ENCODE measurements at regions not wholly inside any gene's neighbourhood (a gene's known extent, or its start where the extent isn't known, plus 50 kb on each side); places are given as distances from the start of the nearest gene placed in this dataset.
"Not testable (repeated sequence)": the region's sequence is repeated elsewhere in the genome, so short reads cannot be mapped to it uniquely, and the experiment has no call there.

DNA sequence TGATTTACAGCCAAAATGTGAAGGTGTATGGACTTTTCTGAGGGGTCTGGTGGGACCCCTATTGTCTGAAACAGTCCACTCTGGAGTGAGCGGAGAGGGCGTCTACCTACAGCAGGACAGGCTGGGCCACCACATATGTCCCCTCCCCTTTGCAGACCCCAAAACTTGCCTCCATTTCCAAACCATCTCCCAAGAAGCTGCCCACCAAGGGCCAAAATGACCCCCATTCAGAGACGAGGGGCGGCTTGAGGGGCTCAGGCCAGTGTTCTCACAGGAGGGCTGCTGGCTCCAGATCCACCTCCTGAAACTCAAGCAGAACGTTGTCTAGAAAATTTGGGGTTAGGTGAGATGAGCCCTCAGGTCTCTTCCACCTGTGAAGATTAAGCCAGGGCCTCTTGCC, 161.1 kb upstream of the SALL3 start:
- H3K4me3 ChIP-seq, result no peak overlapping the region
- H3K27me3 ChIP-seq (ENCODE audit: low read depth), result no peaks in the 10 kb centered on the region
- H3K4me1 ChIP-seq, result peaks cover 29% of the 10 kb centered on the region
- in situ Hi-C loops (cut with MboI; ENCODE audit: low sequenced_read_pairs), result no loop called here
- no peak for DNase-seq (ENCODE audit: low spot score in 2 of 2)
- no peaks in the 10 kb centered on the region for H3K36me3 ChIP-seq (replicated peaks)
- no peaks in the 10 kb centered on the region for H3K9me3 ChIP-seq

DNA sequence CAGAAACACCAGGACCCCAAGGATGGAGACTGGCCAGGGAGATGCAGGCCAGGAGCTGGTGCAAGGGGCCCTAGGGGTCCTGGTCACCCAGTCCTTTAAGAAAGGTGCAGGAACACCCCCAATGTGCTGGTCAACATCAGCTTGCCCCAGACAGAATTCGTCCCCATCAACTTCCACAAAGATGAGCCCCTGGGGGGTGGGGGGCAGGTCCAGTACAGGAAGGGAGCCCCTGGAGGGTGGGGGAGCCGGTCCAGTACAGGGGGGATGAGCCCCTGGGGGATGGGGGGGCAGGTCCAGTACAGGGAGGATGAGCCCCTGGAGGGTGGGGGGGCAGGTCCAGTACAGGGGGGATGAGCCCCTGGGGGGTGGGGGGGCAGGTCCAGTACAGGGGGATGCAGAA, 160.7 kb upstream of the SALL3 start:
- Histone ChIP-seq H3K4me3 (no peak overlapping the region), H3K4me1 (peaks cover 26% of the 10 kb centered on the region), H3K27me3 (ENCODE audit: low read depth) (no peaks in the 10 kb centered on the region), H3K36me3 (replicated peaks) (no peaks in the 10 kb centered on the region), H3K9me3 (no peaks in the 10 kb centered on the region)
- no peak for DNase-seq (ENCODE audit: low spot score in 2 of 2)
- in situ Hi-C loops (cut with MboI; ENCODE audit: low sequenced_read_pairs), result no loop called here

DNA sequence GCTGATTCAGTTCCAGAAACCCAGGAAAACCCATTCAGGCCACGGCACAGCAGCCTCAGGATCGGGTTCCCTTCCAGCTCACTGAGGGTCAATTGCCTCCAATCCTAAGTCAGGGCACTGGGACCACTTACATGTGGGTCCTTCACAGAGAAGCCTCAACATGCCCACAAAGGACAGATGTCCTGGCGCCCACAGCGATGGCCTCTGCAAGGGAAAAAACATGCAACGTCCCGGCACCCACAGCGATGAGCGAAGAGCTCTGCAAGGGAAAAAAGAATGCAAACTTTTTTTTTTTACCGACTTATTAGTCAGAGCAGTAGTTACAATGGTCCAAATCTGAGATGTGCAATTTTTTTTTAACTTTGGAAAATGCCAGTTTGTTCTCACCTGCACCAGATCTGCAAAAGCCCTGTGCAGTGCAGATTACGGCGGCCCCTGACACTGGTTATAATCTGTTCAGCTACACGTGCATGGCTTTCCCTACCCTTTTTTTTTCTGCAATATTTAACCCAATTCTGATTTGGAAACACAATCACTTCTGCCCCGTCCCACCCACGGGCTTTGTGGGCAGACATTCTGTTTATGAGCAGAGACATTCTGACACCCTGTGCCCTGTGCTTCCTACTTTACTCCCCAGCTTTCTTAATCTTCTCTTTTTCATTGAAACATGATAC, 159.3 kb upstream of the SALL3 start:
- no peaks in the 10 kb centered on the region for H3K27me3 ChIP-seq (ENCODE audit: low read depth)
- in situ Hi-C loops (cut with MboI; ENCODE audit: low sequenced_read_pairs), result no loop called here
- no peaks in the 10 kb centered on the region for H3K9me3 ChIP-seq
- no peak overlapping the region for H3K4me3 ChIP-seq
- no peaks in the 10 kb centered on the region for H3K36me3 ChIP-seq (replicated peaks)
- H3K4me1 ChIP-seq, result peaks cover 14% of the 10 kb centered on the region
- peak in 1 of 2 experiments; percentile 37 for DNase-seq (ENCODE audit: low spot score in 2 of 2)

DNA sequence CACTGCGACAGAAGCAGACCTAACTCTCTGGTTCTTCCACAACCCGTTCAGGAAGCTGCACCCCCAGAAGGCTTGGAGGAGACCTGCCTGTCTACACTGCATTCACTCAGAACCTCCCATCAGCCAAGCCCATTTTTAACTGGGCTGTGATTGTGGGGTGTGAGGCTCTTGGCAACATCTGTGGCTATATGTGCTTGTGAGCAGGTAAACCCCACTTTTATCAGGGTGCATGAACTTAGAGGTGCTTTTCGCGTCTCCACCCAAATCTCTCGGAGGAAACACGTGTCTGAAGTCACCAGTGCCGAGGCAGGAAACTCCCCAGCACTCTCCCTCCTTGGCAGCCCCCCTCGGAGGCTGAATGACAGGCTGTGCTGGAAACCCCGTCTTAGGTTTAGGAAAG, 158.2 kb upstream of the SALL3 start:
- Histone ChIP-seq H3K4me3 (no peak overlapping the region), H3K27me3 (ENCODE audit: low read depth) (no peaks in the 10 kb centered on the region), H3K4me1 (peaks cover 14% of the 10 kb centered on the region), H3K9me3 (no peaks in the 10 kb centered on the region), H3K36me3 (replicated peaks) (no peaks in the 10 kb centered on the region)
- in situ Hi-C loops (cut with MboI; ENCODE audit: low sequenced_read_pairs), result no loop called here
- DNase-seq (ENCODE audit: low spot score in 2 of 2), result no peak

DNA sequence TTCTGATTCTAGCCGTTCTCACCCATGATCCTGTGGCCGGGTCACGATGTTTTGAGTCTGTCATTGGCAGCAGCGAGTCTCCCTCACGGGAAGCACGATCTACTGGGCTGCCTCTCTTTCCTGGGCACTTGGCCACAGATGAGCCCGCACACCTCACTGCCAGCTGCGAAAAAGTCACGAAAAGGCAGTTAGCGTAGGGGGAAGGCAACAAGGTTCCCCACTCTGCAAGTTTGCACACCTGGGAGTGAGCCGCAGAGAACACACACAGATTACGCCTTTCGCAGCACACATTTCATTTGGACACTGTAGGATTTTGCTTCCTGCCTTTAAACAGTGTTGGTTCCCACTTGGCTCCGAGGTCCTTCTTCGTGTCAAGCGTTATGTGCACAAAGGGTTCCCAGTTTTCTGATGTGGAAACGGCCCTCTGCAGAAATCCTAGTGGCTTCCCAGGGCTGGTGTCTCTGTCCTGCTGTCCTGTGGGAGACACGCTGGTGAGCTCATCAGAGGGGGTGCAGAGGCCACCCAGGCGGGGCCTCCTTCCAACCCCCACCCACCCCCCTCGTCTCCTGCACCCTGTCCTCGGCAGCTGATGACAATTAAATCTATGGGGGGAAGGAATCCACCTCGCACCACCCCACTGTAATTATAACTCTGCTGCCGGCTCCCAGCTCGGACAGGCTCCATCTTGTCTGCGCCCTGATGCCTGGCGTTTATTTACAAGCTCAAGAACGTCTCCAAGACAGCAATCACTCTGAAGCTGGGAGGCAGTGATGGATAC, 157.3 kb upstream of the SALL3 start:
- no peaks in the 10 kb centered on the region for H3K27me3 ChIP-seq (ENCODE audit: low read depth)
- no peak overlapping the region for H3K4me3 ChIP-seq
- peaks cover 14% of the 10 kb centered on the region for H3K4me1 ChIP-seq
- in situ Hi-C loops (cut with MboI; ENCODE audit: low sequenced_read_pairs), result no loop called here
- H3K36me3 ChIP-seq (replicated peaks), result no peaks in the 10 kb centered on the region
- DNase-seq (ENCODE audit: low spot score in 2 of 2), result no peak
- H3K9me3 ChIP-seq, result no peaks in the 10 kb centered on the region

DNA sequence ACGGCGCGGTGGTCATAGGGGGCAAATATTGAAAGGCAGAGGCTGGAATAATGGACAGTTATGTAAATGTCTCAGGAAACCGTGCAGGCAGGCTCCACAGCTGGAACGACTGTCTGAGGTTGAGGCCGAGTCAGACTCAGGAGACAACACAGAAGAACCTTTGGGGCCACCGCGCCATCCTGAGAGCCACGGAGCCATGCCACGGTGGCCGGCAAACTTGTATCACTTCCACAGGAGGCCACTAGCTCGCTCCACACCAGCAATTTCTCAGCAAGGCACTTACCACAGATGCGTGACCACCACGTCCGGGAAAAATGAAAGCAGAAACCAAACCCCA, 156.7 kb upstream of the SALL3 start:
- no peak for DNase-seq (ENCODE audit: low spot score in 2 of 2)
- no peaks in the 10 kb centered on the region for H3K9me3 ChIP-seq
- H3K4me1 ChIP-seq, result peaks cover 19% of the 10 kb centered on the region
- H3K27me3 ChIP-seq (ENCODE audit: low read depth), result no peaks in the 10 kb centered on the region
- no peaks in the 10 kb centered on the region for H3K36me3 ChIP-seq (replicated peaks)
- in situ Hi-C loops (cut with MboI; ENCODE audit: low sequenced_read_pairs), result no loop called here
- no peak overlapping the region for H3K4me3 ChIP-seq

DNA sequence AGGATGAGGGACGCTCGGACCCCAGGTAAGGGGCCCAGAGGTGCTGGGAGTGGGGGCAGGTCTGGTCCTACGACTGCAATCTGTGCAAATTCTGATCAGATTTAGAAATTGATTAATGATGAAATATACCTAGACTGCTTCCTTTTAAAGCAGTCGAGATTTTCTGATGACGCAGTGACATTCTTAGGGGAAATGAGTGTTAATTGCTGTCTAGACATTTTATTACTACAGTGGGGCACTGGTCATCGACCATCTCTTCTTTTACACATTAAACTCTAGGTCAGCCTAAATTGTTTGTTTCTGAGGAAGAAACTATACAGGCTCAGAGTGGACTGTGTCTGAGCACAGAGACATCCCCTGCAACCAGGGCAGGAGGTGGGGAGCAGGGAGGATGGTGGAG, 154.4 kb upstream of the SALL3 start:
- DNase-seq (ENCODE audit: low spot score in 2 of 2), result no peak
- peaks cover 25% of the 10 kb centered on the region for H3K4me1 ChIP-seq
- no peak overlapping the region for H3K4me3 ChIP-seq
- H3K9me3 ChIP-seq, result no peaks in the 10 kb centered on the region
- H3K36me3 ChIP-seq (replicated peaks), result no peaks in the 10 kb centered on the region
- in situ Hi-C loops (cut with MboI; ENCODE audit: low sequenced_read_pairs), result no loop called here
- H3K27me3 ChIP-seq (ENCODE audit: low read depth), result no peaks in the 10 kb centered on the region

DNA sequence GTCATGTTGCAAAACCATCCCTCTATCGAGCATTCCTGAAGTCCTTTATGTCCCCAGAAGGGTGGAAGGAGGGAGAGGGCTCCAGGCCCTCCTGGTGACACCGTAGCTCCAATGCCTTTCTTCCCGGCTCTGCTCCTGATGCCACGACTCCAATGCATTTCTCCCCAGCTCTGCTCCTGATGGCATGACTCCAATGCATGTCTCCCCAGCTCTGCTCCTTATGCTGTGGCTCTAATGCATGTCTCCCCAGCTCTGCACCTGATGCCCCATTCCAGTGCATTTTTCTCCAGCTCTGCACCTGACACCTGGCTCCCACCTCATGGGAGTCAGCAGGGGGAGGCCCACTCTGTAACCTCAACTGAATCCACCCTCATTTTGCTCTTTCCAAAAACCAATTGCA, 153.0 kb upstream of the SALL3 start:
- no peak overlapping the region for H3K4me3 ChIP-seq
- peaks cover 14% of the 10 kb centered on the region for H3K4me1 ChIP-seq
- in situ Hi-C loops (cut with MboI; ENCODE audit: low sequenced_read_pairs), result no loop called here
- no peaks in the 10 kb centered on the region for H3K36me3 ChIP-seq (replicated peaks)
- no peak for DNase-seq (ENCODE audit: low spot score in 2 of 2)
- H3K27me3 ChIP-seq (ENCODE audit: low read depth), result no peaks in the 10 kb centered on the region
- no peaks in the 10 kb centered on the region for H3K9me3 ChIP-seq

DNA sequence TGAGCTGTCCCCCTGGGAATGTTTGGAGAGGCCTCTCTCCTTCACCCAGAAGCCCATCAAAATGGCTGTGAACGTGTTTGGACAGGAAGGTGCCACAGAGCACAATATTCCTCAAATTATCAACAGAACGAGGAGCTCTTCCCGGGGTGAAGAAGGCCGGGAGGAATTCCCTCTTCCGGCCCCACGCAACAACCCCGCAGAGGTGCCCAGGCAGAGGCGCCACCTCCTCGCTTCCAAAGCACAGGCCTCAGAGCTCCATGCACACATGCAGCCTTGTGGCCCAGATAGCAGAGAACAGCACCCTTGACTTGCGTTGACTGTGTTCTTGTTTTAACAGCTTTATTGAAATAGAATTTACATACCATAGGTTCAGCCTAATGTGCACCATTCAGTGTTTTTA, 152.5 kb upstream of the SALL3 start:
- in situ Hi-C loops (cut with MboI; ENCODE audit: low sequenced_read_pairs), result no loop called here
- Histone ChIP-seq H3K36me3 (replicated peaks) (no peaks in the 10 kb centered on the region), H3K4me3 (no peak overlapping the region), H3K27me3 (ENCODE audit: low read depth) (no peaks in the 10 kb centered on the region), H3K9me3 (no peaks in the 10 kb centered on the region), H3K4me1 (peaks cover 14% of the 10 kb centered on the region)
- DNase-seq (ENCODE audit: low spot score in 2 of 2), result no peak

DNA sequence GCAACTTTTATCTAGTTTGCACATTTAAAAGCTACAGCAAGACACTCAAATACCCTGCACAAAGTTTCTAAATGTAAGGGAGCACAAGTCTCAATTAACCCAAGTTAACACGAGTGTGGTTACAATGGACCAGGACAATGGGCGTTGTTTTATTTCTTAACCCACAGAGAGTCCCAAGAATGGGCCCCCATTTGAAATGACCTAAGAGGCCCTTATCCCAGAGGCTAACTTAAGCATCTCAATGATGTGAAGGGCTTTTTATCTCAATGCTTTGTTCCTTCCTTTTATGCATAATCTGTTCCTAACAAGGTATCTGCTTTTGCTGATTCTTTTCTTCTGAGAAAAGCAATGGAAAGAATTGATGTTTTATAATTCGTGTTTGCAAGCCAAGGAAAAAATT, 151.5 kb upstream of the SALL3 start:
- H3K27me3 ChIP-seq (ENCODE audit: low read depth), result no peaks in the 10 kb centered on the region
- no peaks in the 10 kb centered on the region for H3K9me3 ChIP-seq
- H3K4me1 ChIP-seq, result peaks cover 14% of the 10 kb centered on the region
- in situ Hi-C loops (cut with MboI; ENCODE audit: low sequenced_read_pairs), result no loop called here
- DNase-seq (ENCODE audit: low spot score in 2 of 2), result peak; percentile 68 to 91
- no peaks in the 10 kb centered on the region for H3K36me3 ChIP-seq (replicated peaks)
- H3K4me3 ChIP-seq, result no peak overlapping the region

DNA sequence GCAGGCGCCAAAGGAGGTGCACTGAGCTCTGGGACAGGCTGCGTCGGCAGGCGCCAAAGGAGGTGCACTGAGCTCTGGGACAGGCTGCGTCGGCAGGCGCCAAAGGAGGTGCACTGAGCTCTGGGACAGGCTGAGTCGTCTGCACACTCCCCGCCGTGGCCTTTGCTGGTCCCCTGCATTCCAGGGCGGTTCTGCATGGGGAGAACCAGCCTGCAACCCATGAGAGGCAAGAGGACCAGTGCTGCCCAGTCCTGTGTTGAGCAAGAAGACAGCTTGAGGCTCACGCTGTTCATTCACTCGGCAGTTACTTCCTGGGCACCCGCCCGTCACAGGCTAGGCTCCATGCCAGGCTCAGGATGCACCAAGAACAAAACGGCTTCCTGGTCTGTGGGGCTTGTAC, 150.6 kb upstream of the SALL3 start:
- H3K27me3 ChIP-seq (ENCODE audit: low read depth); H3K9me3 ChIP-seq; H3K36me3 ChIP-seq (replicated peaks); H3K4me3 ChIP-seq; DNase-seq (ENCODE audit: low spot score in 2 of 2); in situ Hi-C loops (cut with MboI; ENCODE audit: low sequenced_read_pairs): not testable (repeated sequence)
- H3K4me1 ChIP-seq, result peaks cover 14% of the 10 kb centered on the region

DNA sequence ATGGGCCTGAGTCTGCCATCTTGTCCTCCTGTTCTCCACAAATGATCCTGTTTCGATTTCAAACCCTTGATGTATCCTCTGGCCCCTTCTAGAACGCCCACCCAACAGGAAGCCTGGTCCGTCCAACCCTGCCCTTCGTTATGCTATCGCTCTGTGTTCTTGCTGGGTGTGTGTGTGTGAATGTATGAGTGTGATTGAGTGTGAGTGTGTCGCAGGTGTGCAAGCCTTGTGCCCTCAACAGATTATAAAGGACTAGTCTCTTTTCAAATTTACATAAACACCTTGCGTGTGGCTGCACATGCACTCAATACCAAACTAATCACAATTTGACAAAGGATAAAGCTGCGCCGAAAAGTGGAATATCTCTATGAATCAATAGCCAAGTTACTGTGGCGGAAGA, 149.5 kb upstream of the SALL3 start:
- peaks cover 14% of the 10 kb centered on the region for H3K4me1 ChIP-seq
- DNase-seq (ENCODE audit: low spot score in 2 of 2), result no peak
- no peaks in the 10 kb centered on the region for H3K9me3 ChIP-seq
- no peaks in the 10 kb centered on the region for H3K27me3 ChIP-seq (ENCODE audit: low read depth)
- in situ Hi-C loops (cut with MboI; ENCODE audit: low sequenced_read_pairs), result no loop called here
- no peaks in the 10 kb centered on the region for H3K36me3 ChIP-seq (replicated peaks)
- no peak overlapping the region for H3K4me3 ChIP-seq

DNA sequence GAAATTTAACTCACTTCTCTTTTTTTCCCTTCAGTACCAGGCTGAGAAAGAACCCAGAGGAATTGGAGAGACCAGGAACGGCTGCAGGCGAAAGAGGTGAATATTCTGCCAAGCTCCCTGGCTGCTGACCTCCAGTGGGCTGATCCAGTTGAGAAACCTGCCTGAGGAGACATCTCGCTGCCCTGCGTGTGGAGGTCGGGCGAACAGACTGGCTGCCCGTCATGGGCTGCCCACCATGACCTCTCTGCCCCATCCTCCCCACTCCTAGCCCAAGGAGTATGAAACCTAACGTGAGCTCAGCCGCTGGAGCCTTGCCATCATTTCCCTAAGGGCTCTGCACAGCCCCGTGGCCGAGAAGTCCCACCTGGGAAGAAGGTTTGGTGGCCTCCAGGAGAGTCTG, 148.8 kb upstream of the SALL3 start:
- in situ Hi-C loops (cut with MboI; ENCODE audit: low sequenced_read_pairs), result no loop called here
- no peak for DNase-seq (ENCODE audit: low spot score in 2 of 2)

DNA sequence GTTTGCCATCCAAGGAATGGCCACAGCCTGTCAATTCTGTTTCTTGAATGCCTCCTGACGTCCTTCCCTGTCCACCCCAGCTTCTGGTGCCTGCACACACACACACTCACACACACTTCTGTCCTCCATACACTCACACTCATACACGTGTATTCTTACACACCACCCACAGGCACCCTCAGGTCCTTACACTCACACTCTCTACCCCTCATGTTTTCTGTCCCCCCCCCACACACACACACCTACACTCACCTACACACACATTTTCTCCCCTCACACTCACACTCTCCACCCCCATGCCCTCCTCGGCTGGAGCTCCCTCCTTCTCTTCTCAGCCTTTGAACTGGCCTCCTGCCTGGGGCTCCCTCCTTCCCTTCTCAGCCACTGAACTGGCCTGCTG, 148.0 kb upstream of the SALL3 start:
- in situ Hi-C loops (cut with MboI; ENCODE audit: low sequenced_read_pairs), result no loop called here
- Histone ChIP-seq H3K4me3 (no peak overlapping the region), H3K9me3 (no peaks in the 10 kb centered on the region), H3K4me1 (peaks cover 14% of the 10 kb centered on the region), H3K27me3 (ENCODE audit: low read depth) (no peaks in the 10 kb centered on the region), H3K36me3 (replicated peaks) (no peaks in the 10 kb centered on the region)
- no peak for DNase-seq (ENCODE audit: low spot score in 2 of 2)

More for the DNA sequence above, 148.8 kb upstream of the SALL3 start:
- Histone ChIP-seq H3K36me3 (replicated peaks) (no peaks in the 10 kb centered on the region), H3K9me3 (no peaks in the 10 kb centered on the region), H3K4me1 (peaks cover 14% of the 10 kb centered on the region), H3K4me3 (no peak overlapping the region), H3K27me3 (ENCODE audit: low read depth) (no peaks in the 10 kb centered on the region)

DNA sequence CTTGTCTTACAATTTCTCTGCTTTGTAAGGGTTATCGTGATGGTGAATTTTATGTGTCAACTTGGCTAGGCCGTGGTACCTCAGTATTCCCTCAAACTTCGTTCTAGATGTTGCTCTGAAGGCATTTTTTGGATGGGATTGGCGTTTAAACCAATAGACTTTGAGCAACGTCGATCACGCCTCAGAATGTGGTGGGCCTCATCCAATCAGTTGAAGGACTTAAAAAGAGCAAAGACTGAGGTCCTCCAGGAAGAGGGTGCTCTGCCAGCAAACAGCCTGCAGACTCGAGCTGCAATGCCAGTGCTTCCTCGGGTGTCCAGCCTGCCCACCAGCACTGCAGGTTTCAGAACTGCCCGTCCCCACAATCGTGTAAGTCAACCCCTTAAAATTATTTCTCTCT, 145.8 kb upstream of the SALL3 start:
- DNase-seq (ENCODE audit: low spot score in 2 of 2), result no peak
- H3K9me3 ChIP-seq, result no peaks in the 10 kb centered on the region
- H3K4me1 ChIP-seq, result peaks cover 4% of the 10 kb centered on the region
- in situ Hi-C loops (cut with MboI; ENCODE audit: low sequenced_read_pairs), result no loop called here
- H3K27me3 ChIP-seq (ENCODE audit: low read depth), result no peaks in the 10 kb centered on the region
- H3K4me3 ChIP-seq, result no peak overlapping the region
- no peaks in the 10 kb centered on the region for H3K36me3 ChIP-seq (replicated peaks)
